ENCODE measurements at regions not wholly inside any gene's neighbourhood (a gene's known extent, or its start where the extent isn't known, plus 50 kb on each side); places are given as distances from the start of the nearest gene placed in this dataset.

DNA sequence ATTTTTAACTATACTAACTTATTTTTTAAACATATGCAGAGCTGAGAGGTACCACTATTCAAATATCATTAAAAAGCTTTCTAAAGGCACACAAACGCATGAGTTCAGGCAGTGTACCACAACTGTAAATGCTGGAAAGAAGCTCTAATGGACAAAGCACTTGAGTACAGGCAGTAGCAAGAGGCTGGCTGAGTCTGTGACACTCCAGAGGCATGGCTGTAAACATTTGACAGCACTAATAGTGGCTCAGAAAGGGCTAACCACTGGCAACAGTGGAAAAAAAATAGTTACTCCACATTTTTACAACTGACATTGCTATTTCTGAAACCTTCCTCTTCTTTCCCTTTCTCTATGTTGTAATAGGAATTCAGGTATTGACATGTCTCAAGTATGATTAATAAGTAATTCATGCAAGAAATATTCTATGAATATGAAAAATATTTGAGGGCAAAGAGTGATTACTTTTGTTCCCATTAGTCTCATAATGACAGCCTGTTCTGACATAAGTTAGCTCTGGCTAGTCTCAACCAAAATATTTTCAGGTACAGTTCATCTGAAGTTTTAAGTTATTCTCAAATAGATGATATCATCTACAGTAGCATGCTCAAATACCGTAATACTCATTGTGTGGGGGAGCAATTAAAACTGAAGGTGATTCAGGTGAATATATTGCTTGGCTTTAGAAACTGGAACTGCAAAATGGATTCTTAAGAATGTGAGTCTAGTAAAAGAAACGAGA lies 324.0 kb upstream of the POT1 start:
- DNase-seq, result no peak
- intact Hi-C loops (cut with DNase I), result no loop called here
- Histone ChIP-seq H3K4me3 (no peak overlapping the region), H3K27ac (no peak overlapping the region), H3K27me3 (no peaks in the 10 kb centered on the region), H3K36me3 (no peaks in the 10 kb centered on the region), H3K9me3 (no peaks in the 10 kb centered on the region), H3K4me1 (no peaks in the 10 kb centered on the region)
- ATAC-seq, result no peak
- TF ChIP-seq CTCF (IDR thresholded peaks at IDR 0.05), result no peak
- WGBS, 2 donors, result 80 to 83% methylated on average over 3 of the region's 3 CpGs

DNA sequence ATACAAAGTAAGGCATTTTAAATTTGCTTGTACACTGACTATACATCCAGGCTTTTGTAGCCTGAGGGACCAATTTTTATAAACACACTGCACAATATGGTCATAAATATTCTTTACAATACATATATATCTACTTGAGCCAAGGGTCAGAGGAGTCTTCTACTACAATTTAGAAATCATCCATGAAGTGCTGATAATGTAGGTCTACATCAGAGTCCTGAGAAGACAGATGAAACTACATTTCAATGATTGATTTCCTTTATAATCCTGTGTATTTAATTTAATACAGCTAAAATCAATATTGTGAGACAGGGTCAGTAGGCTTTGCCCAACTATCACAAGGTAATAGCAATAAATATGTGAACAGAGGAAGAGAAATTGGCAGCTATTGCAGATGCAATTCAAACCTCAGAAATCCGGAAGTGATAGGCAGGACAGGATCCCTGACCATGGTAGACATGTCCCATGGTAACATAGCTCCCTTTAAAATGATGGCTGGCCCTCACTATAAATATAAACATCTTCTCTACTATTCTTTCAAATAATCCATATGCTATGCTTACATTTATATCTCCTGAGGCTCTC lies 318.0 kb upstream of the POT1 start:
- Histone ChIP-seq H3K36me3 (no peaks in the 10 kb centered on the region), H3K4me3 (no peak overlapping the region), H3K9me3 (no peaks in the 10 kb centered on the region), H3K4me1 (no peaks in the 10 kb centered on the region), H3K27ac (no peak overlapping the region), H3K27me3 (no peaks in the 10 kb centered on the region)
- intact Hi-C loops (cut with DNase I), result no loop called here
- TF ChIP-seq CTCF (IDR thresholded peaks at IDR 0.05), result no peak
- 79 to 82% methylated on average over 1 of the region's 1 CpG for WGBS, 2 donors
- DNase-seq (no peak), ATAC-seq (no peak)

GRCh38 chr7:125246706-125247105 lies 317.1 kb upstream of the POT1 start:
- DNase-seq (no peak), ATAC-seq (no peak)
- no peak for TF ChIP-seq CTCF (IDR thresholded peaks at IDR 0.05)
- no peaks in the 10 kb centered on the region for H3K36me3 ChIP-seq
- H3K4me1 ChIP-seq, result no peaks in the 10 kb centered on the region
- no peaks in the 10 kb centered on the region for H3K27me3 ChIP-seq
- 63 to 79% methylated on average over 1 of the region's 1 CpG for WGBS, 2 donors
- H3K27ac ChIP-seq, result no peak overlapping the region
- no peaks in the 10 kb centered on the region for H3K9me3 ChIP-seq
- intact Hi-C loops (cut with DNase I), result no loop called here
- H3K4me3 ChIP-seq, result no peak overlapping the region

GRCh38 chr7:125241548-125241947 lies 311.9 kb upstream of the POT1 start:
- TF ChIP-seq CTCF (IDR thresholded peaks at IDR 0.05), result no peak
- no peak for DNase-seq
- H3K27ac ChIP-seq, result no peak overlapping the region
- H3K36me3 ChIP-seq, result no peaks in the 10 kb centered on the region
- no peaks in the 10 kb centered on the region for H3K4me1 ChIP-seq
- ATAC-seq, result no peak
- no peaks in the 10 kb centered on the region for H3K27me3 ChIP-seq
- intact Hi-C loops (cut with DNase I), result no loop called here
- H3K9me3 ChIP-seq, result peaks cover 0 to 3% (median 0%) of the 10 kb centered on the region in 11 donors
- H3K4me3 ChIP-seq, result no peak overlapping the region

All from heart right ventricle (tissue), 16 donors.